Stimulated activated CD8-positive, alpha-beta memory T cell treated with anti-CD3 and anti-CD28 coated beads, Interleukin-2, amount 100 ng/mL, for 1 hour (primary cell): ENCODE measurements at regions not wholly inside any gene's neighbourhood (a gene's known extent, or its start where the extent isn't known, plus 50 kb on each side); places are given as distances from the start of the nearest gene placed in this dataset.

Experiments used
- DNase-seq, 2 donors: peaks; one replicate each; pipeline ENCODE4 v3.0.0-alpha.2; 2020; ENCODE audit warnings: low read depth in 2 of 2

DNA sequence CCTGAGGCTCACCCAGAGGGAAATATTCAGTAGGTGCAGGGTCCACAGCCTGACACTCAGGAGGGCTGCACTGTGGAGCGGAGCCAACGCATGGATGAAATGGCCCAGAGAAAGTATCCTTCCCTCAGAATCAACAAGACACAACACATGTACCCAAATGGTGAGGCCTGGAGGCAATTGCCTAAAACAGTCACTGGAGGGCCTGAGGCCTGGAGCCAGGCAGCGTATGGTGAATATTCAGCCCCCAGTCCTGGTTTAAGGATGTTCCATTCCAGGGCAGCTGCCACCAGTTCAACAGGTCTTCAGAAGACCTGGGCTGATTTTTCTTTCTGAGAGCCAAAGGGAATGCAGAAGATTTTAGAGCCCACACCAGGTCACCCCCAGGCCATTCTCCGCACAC lies 264.8 kb downstream of the INSC start:
- no peak for DNase-seq

DNA sequence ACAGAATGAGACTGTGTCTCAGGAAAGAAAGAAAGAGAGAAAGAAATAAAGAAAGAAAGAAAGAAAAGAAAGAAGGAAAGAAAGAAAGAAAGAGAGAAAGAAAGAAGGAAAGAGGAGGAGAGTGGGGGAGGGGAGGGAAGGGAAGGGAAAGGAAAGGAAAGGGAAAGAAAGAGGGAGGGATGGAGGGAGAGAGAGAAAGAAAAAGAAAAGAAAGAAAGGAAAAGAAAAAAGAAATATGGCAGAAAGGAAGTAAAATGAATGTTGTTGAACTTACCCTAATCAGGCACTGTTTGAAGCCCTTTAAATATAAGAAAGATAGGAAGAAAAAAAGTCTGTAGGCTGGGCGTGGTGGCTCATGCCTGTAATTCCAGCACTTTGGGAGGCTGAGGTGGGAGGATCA lies 276.1 kb downstream of the INSC start:
- DNase-seq = no peak

DNA sequence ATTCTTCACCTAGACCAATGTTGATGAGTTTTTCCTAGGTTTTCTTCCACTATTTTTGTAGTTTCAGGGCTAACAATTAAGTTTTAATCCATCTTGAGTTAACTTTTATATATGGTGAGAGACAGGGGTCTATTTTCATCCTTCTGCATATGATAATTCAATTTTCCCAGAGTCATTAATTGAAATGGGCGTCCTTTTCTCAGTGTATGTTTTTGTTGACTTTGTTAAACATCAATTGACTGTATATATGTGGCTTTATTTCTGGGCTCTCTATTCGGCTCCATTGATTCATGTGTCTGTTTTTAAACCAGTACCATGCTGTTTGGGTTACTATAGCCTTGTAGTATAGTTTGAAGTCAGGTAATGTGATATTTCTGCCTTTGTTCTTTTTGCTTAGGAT lies 282.1 kb downstream of the INSC start:
- DNase-seq = no peak

DNA sequence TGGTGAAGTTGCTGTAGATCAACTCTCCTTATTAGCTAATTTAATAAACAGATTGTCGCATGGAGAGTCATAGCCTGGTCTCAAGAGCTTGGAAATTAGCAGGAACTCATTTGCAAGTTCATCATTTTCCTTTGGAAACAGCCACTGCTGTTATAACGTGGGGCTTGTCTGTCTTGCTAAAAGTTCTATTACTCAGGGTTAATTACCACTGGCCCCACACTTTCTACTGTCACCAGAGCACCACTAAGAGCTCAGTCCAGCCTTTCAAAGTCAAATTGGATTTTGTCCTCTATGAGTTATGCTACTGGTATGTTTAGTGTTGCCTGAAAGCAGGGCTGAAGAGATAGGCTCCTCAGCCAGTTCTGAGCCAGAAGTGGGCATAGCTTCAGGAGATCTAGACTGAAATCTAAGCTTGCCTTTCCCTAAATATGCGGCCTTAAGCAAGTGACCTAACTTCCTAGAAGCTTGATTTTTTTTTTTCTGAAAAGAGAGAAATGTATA lies 292.2 kb downstream of the INSC start:
- no peak for DNase-seq

DNA sequence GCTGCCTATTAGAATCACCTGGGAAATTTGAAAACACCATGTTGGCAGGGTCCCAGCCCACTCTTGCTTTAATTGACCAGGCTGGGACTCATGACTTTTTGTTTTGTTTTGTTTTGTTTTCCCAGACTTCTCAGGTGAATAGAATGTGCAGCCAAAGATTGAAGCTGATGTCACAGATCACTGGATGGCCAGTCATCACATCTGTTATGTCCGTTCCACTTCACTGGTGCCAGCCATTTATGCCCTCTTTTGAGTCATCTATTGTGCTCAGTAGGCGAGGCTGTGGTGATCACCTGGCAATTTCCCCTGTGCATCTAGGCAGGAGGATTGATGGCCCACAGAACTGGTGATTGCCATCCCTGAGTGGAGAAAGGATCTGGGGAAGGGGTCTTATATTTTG lies 297.3 kb downstream of the INSC start:
- DNase-seq = no peak

DNA sequence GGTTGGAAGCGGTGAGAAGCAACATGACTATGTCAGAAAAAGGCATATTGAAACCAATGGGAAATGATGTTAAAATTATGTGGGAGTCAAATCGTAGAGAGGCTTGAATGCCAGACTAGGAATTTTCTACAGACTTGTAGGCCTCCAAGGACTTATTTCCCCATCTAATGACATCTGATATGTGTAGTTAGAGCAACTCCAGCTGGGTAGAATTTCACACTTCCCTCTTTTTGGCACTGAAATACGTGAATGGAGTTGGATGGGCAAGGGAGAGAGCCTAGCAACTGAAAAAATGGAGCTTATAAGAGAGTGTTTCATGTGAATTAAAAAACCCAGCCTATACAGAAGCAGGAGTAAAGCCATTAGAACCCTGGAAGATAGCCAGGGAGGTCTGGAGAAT lies 304.2 kb downstream of the INSC start:
- no peak for DNase-seq

DNA sequence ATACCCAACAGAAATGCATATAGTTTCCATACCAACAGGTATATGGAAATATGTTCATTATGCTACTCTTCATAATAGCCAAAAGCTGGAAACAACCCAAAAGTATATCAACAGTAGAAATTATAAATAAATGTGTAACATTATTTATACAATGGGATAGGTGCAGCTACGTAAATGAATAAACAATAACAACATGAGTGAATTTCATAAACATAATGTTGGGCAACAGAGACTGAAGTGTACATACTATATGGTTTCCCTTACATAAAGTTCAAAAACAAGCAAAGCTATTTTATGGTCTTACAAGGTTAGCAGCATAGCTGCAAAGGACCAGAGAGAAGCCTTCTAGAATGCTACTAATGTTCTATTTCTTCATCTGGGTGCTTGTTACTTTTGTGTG lies 305.0 kb downstream of the INSC start:
- DNase-seq = no peak

DNA sequence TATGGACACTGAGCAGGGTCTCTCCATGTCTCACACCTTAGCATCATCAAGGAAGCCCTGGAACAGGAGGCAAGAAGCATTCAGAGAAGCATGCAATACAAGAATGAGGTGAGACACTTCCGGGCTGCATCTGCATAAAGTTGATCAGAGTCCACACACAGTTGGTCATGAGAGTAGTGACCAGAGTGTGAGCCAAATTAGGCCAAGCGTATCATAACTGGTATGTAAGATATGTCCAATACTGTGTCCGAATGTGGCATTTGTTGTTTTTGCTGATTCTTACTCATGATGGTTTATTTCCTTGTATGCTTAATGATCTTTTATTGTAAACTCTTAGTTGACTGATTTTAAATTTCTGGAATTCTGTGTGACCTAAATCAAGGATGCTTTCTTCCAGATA lies 315.7 kb downstream of the INSC start:
- no peak for DNase-seq

DNA sequence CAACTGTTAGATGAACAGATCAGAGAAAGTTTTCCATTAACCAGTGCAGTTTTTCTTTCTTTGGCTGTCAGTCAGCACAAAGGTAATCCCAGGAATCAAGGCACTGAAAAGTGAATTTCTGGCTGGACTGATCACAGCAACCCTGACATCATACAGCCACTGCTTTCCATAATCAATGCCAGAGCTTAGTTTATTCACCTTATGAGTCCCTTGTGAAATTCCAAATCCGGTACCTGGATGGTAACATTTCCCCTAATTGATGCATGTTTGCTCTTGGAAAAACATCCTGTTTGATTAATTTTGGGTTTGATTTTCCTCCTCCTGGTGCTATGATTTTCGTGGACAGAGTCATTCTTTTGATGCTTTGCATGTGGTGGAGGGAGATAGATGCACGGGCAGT lies 319.8 kb downstream of the INSC start:
- no peak for DNase-seq

DNA sequence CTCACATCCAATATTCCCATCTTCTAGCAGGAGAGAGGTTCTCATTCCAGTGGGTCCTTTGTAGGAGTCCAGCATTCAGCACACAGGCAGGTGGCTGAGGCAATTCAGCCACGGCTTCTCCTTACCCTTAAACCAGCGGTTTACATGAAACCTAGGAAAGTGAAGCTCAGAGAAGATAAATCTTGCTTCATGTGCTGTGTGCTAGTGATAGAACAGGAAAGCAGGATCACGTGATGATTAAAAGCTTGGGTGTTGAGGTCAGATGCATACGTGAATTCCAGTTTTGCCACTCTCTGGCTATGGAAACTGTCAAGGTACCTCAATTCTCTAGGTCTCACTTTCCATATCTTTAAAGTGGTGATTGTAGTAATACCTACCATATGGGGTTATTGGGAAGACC lies 331.6 kb downstream of the INSC start:
- no peak for DNase-seq

DNA sequence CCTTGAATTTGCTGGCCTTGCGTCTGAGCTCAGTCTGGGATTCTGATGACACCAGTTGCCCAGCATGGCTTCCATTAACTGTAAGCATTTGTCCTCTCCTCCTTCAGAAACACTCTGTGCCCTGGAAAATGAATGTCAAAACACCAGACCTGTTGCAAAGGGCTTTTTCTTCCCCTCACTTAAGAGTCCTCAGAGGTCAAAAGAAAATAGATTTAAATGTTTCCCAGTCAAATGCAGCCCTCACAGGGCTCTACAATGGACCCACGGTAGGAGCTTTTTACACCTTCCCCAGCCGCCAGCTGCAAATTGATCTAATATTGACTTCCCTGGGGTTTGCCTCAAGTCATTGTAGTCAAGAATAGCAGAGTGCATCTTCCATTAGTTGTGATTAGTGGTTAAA lies 332.2 kb downstream of the INSC start:
- no peak for DNase-seq

DNA sequence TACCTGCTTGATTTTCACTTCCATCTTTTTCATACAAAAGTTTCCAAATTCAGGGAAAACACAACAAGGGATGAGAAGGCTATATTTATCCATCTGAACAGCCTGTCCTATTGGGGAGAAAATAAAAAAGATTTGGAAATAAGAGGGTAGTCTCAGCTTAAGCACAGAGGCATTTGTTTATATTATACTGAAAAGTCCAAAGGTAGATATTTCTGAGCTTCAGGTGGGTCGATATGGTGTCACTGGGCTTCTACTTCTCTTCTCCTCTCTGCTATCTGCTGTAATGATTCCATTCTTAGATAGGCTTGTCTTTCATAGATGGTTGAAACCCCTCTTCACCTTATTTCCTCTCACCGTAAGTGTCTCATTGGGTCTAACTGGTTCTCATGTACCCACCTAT lies 337.0 kb downstream of the INSC start:
- no peak for DNase-seq

DNA sequence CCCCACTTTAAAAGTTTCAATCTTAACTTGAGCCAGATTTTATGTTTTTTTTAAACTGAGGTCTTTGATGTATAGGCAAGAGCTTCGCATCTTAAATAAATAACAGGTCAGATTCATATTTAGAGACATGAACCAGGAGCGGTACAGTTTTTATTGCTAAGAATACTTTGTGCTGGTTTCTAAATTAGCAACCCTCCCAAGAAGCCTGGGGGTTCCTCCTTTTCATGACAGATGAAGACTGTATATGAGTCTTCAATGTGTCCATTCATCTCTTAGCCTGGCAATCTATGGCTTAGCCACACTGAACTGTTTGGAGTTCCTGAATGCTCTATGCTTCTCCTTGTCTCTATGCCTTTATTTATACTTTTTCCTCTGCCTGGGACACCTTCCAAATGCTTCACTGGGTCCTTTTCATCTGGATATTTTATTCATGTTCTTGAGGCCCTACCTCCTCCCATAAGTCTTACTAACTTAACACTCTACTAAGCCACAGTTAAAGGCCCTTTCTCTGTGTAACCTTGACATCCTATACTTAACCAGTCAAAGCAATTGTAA lies 338.6 kb downstream of the INSC start:
- DNase-seq = no peak

DNA sequence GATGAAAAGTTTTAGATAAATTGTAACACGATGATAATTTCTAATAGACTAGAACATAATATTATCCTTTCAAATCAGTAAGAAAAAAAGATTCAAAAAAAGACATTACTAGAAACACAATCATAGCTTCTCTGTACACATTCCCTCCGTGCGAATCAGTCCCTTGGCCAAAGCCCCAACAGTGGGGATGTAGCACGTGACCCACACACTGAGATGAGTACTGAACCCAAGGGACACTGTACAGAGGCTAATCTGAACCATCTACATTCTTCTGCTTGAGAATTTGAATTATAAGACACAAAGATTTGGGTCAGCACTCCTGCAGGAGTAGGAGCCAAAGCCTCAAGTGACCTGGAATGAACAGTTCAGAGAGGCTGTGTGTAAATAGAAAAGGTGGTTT lies 353.7 kb downstream of the INSC start:
- no peak for DNase-seq

DNA sequence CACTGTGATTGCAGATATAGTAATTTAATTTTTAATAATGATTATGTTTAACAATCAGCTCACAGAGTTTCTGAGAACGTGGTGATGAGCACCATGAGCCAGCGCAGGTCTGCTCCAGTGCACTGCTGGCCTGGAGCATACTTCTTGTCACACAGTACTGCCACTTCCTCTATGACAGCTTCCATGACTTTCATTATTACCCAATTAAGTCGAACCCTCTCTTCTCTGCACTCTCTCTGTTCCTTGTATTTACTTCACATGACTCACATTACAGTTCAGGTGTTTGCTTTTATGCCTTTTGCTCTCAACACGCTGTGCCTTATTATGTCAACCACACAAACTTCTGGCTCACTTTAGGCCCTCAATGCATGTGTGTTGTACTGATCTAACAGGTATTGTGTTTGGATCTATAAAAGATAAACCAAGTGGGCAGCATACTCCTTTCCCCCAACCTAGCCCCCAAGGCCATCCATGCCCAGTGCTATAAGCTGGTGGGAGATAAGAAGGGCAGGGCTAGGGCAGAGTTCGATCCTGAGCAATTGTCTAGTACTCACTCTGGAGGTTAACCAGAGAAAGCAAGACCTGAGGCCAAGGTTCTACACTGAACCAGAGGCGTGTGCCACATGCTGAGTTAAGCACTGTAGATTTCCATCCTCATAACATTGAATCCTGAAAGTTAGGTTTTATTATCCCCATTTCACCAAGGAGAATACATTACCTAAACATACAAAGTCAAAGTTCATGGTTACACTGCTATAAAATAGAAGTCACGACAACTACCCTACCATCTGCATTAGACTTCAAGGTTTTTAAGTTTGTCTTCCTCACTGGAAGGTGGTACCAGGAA lies 356.5 kb downstream of the INSC start:
- no peak for DNase-seq

DNA sequence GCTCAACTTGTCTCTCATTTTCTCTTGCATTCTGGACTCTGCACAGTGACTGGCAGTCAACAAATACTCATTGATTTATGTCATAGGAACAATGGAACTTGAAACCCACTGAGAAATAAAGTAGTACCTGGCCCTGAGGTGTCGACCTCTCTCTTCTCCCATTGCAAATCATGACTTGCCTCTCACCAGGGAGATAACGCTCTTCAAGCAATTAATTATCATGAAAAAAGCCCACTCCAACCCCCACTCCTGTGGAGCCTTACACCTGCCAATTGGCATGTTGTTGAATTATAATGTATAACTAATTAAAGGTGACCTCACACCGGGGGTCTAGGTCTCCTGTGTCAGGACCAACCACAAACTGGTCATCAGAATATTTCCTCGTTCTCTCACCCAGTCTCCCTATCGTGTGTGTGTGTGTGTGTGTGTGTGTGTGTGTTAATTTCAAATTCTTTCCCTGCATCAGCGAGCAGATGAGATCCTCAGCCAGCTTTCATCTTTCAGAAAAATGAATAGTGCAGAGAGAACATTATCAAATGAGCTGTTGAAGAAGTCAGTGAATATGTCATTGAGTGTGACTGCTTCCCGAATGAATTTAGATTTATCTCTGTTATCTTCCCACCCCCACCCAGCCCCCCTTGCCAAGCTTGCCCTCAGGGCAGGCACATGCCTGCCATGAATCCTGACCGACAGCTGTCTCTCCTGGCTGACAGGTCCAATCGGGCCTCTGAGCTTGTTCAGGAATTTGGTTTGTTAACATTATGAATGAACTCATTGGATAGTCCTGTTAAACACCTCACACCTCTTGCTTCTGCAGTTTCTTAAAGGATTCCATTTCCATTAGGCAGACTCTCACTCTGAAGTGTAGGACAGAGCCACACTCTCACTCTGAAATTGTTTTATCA lies 357.4 kb downstream of the INSC start:
- DNase-seq = no peak

DNA sequence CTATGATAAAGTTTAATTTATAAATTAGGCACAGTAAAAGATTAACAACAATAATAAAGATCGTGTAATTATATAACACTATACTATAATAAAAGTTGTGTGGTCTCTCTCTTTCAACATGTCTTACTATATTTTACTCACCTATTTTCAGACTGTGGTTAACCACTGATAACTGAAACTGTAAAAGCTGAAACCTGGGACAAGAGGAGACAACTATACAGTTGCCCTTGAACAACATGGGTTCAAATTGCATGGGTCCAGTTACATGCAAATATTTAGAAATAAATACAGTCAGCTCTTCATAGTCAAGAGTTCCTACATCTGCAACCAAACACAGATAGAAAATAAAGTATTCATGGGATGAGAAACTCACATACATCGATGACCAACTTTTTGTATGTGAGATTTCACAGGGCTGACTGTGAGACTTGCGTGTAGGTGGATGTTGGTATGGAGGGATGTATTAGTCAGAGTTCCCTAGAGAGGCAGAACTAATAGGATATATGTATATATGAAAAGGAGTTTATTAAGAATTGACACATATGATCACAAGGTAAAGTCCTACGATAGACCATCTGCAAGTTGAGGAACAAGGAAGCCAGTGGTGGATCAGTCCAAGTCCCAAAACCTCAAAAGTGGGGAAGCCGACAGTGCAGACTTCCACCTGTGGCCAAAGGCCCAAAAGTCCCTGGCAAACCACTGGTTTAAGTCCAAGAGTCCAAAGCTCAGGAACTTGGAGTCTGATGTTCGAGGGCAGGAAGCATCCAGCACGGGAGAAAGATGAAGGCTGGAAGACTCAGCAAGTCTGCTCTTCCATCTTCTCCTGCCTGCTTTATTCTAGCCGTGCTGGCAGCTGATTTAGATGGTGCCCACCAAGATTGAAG lies 359.5 kb downstream of the INSC start:
- no peak for DNase-seq

DNA sequence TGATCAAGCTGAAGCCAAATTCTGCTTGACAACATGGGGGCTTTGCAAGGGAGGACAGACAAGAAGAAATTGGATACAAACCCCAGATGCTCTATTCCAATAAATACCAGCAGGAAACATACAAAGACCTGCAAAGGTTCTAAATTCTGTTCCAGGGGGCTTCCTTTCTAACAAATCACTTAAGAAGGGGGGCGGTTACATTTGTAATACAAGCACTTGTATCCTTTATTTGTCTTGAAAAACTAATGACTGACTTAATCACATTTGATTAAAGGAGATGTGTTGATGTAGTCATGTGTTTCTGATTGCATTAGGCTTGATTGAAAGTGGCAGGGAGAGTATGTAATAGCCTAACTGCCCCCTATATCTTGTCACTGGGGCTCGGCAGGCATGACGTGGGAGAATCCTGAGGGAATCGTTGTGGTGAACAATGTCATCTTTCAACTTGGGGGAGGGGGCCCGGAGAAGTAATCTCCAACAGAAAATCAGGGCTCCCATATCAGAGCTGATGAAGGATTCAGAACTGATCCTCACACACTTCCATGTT lies 361.7 kb downstream of the INSC start:
- DNase-seq = no peak

DNA sequence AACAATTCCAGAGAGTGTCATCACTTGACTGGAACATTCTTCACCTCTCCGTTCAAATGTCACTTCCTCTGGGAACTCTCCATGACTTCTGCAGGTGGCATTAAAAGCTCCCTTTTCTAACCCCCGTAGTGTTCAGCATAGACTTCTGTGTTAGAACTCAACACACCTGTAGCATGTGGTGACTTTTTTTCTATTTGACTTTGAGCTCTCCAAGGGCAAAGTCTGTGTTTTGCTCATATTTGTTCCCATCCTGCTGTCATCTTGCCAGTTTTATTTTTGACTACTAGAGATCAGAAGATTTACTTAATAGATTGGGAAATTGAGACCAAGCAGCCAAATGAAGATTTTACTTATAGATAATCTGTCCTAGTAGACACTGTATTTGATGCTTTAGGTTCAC lies 367.1 kb downstream of the INSC start:
- DNase-seq = no peak

DNA sequence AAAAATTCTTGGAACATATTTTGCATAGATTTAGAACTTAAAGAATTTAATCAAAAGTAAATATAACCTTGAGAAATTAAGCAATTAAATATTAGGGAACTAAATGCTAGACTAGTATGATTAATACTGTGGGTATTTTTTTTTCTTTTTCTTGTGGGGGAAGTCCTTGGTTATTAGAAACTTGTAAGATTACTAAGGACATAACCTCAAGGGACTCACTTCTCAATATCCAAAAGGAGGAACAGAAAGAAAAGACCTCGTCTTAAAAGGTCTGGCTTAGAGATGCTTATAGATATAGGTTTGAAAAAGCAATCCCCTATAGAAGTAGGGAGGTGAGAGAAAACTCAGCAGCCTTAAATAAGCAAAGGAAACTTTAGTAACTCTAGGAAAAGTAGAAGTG lies 368.5 kb downstream of the INSC start:
- DNase-seq = no peak

DNA sequence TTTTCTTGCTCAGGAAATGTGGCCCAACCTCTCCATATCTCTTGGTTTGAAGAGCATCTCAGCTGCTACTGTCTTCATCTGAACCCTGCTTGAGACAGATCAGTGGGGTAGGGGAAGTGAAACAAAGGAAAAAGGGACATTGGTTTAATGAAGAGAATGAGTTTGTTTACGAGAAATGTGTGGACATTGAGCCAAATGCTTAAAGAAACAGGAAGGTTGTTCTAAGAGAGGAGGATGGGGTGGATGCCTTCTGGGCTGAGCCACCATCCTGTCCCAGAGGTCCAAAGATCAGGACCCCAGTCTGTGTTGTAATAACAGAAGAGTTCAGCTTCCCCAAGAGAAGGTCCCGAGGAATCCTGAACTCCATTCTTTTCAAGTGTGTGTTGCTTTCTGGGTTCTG lies 369.7 kb downstream of the INSC start:
- no peak for DNase-seq
